Uterus (tissue), 3 donors: ENCODE measurements at regions not wholly inside any gene's neighbourhood (a gene's known extent, or its start where the extent isn't known, plus 50 kb on each side); places are given as distances from the start of the nearest gene placed in this dataset.

ENCODE experiments used
- DNase-seq, 2 donors: peaks; one replicate each; pipeline ENCODE4 v3.0.0-alpha.2; 2019 to 2020
- H3K27ac ChIP-seq, 2 donors: fragments of 200-600 bp; sonication (generic); 1 replicate in 1 of 2; 2 replicates in 1 of 2; pipeline ENCODE4 v1.5.1; 2016 to 2018
- H3K27me3 ChIP-seq, 2 donors: fragments of 200-600 bp; sonication (generic); one replicate each; pipeline ENCODE4 v1.5.1; 2018 to 2019; ENCODE audit warnings: control low read depth in 1 of 2
- H3K36me3 ChIP-seq, 2 donors: fragments of 200-600 bp; sonication (generic); one replicate each; pipeline ENCODE4 v1.5.1; 2019; ENCODE audit warnings: control low read depth in 1 of 2
- H3K4me1 ChIP-seq, 2 donors: fragments of 200-600 bp; sonication (generic); one replicate each; pipeline ENCODE4 v1.5.1; 2018 to 2019; ENCODE audit warnings: control low read depth in 1 of 2
- H3K4me3 ChIP-seq, 2 donors: fragments of 200-600 bp; sonication (generic); 1 replicate in 1 of 2; 2 replicates in 1 of 2; pipeline ENCODE4 v1.5.1; 2018 to 2019; ENCODE audit warnings: mild to moderate bottlenecking in 1 of 2
- H3K9me3 ChIP-seq, 2 donors: fragments of 200-600 bp; sonication (generic); one replicate each; pipeline ENCODE4 v1.5.1; 2019; ENCODE audit warnings: control low read depth in 1 of 2
- CTCF ChIP-seq, 4 experiments: fragments of 200-600 bp in 2 of 4; fragments of 450-650 bp in 2 of 4; sonication (generic) in 2 of 4; IDR thresholded peaks; one replicate each; pipeline ENCODE4 v1.5.1; 2016 to 2019; ENCODE audit warnings: antibody characterized with exemption in 4 of 4, mild to moderate bottlenecking in 2 of 4, moderate library complexity in 1 of 4
- POLR2A ChIP-seq, 2 donors: fragments of 450-650 bp; IDR thresholded peaks; one replicate each; pipeline ENCODE4 v1.6.1; 2016; ENCODE audit warnings: antibody characterized with exemption in 2 of 2, mild to moderate bottlenecking in 1 of 2, moderate library complexity in 1 of 2
- intact Hi-C: fragments of 100-400 bp; cut with DNase I; formaldehyde crosslinking; loops from one replicate; pipeline ENCODE4 v1.15.1; 2023; ENCODE audit warnings: low total_unique reads
- donor health status: DM: yes; HTN: yes; CAD: no.

- no peak for DNase-seq
- Histone ChIP-seq H3K27ac (no peak overlapping the region), H3K27me3 (no peaks in the 10 kb centered on the region), H3K9me3 (no peaks in the 10 kb centered on the region), H3K4me3 (no peak overlapping the region), H3K36me3 (no peaks in the 10 kb centered on the region), H3K4me1 (no peaks in the 10 kb centered on the region)
- intact Hi-C loops = no loop called here
- TF ChIP-seq POLR2A (IDR thresholded peaks at IDR 0.05) = no peak
- TF ChIP-seq CTCF (IDR thresholded peaks at IDR 0.05) = no peak
These were observed 177.1 kb downstream of the BRD1 start for GRCh38 chr22:49650336-49651241.

- Histone ChIP-seq H3K27me3 (no peaks in the 10 kb centered on the region), H3K4me1 (no peaks in the 10 kb centered on the region), H3K9me3 (no peaks in the 10 kb centered on the region), H3K27ac (no peak overlapping the region), H3K36me3 (no peaks in the 10 kb centered on the region), H3K4me3 (no peak overlapping the region)
- no peak for TF ChIP-seq POLR2A (IDR thresholded peaks at IDR 0.05)
- no peak for TF ChIP-seq CTCF (IDR thresholded peaks at IDR 0.05)
- intact Hi-C loops = no loop called here
- DNase-seq = no peak
These were observed 178.3 kb downstream of the BRD1 start for GRCh38 chr22:49649166-49650068.

DNA sequence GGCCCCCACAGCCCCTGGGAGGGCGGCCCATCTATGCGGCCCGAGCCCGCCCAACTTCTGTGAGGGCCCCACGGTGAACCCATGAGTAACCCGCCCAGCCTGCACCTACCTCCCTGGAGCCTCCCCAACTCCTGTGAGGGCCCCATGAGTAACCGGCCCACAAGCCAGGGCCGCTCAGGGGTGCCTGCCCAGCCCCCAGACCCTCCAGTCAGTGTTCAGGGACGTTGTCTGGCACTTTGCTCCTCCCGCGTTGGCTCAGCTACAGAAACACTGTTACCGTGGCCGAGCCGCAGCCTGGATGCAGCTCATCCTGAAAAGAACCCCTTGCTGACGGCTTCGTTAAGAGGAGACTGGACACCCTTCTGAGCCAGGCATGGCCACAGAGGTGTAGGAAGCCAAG is 179.6 kb downstream of the BRD1 start:
- Histone ChIP-seq H3K27ac (no peak overlapping the region), H3K4me1 (no peaks in the 10 kb centered on the region), H3K27me3 (no peaks in the 10 kb centered on the region), H3K36me3 (no peaks in the 10 kb centered on the region), H3K9me3 (no peaks in the 10 kb centered on the region), H3K4me3 (no peak overlapping the region)
- intact Hi-C loops = no loop called here
- no peak for DNase-seq
- TF ChIP-seq CTCF (IDR thresholded peaks at IDR 0.05) (no peak), POLR2A (IDR thresholded peaks at IDR 0.05) (no peak)

GRCh38 chr22:49647627-49648026 is 180.0 kb downstream of the BRD1 start:
- no peaks in the 10 kb centered on the region for H3K36me3 ChIP-seq
- no peaks in the 10 kb centered on the region for H3K4me1 ChIP-seq
- H3K9me3 ChIP-seq = no peaks in the 10 kb centered on the region
- H3K27me3 ChIP-seq = no peaks in the 10 kb centered on the region
- TF ChIP-seq CTCF (IDR thresholded peaks at IDR 0.05) (no peak), POLR2A (IDR thresholded peaks at IDR 0.05) (no peak)
- H3K27ac ChIP-seq = no peak overlapping the region
- intact Hi-C loops = no loop called here
- DNase-seq = no peak
- H3K4me3 ChIP-seq = no peak overlapping the region

DNA sequence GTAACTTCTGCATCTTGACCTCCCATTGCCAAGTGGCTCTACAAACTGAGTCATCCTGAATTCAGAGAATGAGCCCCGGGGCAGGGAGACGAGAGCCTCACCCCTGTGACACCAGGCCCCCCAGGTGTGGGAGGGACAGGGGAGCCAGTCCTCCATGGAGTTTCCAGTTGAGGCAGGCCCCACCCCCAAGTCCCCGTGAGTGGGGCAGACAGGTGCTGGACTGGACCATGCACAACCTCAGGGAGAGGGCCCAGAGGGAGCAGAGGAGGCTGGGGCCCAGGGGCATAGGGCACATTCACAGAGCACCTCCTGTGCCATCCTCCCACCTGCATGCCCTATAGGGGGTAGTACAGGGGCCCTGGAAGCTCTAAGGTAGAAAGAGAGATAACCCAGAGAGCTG is 180.8 kb downstream of the BRD1 start:
- no peak for DNase-seq
- intact Hi-C loops = no loop called here
- TF ChIP-seq POLR2A (IDR thresholded peaks at IDR 0.05) = no peak
- no peaks in the 10 kb centered on the region for H3K4me1 ChIP-seq
- H3K36me3 ChIP-seq = no peaks in the 10 kb centered on the region
- H3K9me3 ChIP-seq = no peaks in the 10 kb centered on the region
- no peaks in the 10 kb centered on the region for H3K27me3 ChIP-seq
- no peak overlapping the region for H3K27ac ChIP-seq
- H3K4me3 ChIP-seq = no peak overlapping the region
